Upper lobe of left lung (tissue), 4 donors: ENCODE measurements at regions not wholly inside any gene's neighbourhood (a gene's known extent, or its start where the extent isn't known, plus 50 kb on each side); places are given as distances from the start of the nearest gene placed in this dataset.

Experiments
- EP300 ChIP-seq, 4 donors: sonication (generic); formaldehyde crosslinking; IDR thresholded peaks; one replicate each; pipeline ENCODE4 v1.5.1; 2017; ENCODE audit warnings: antibody characterized with exemption in 4 of 4, control low read depth in 2 of 4
- POLR2A ChIP-seq, 4 donors: fragments of 450-650 bp; IDR thresholded peaks; one replicate each; pipeline ENCODE4 v1.5.1; 2016 to 2017; ENCODE audit warnings: antibody characterized with exemption in 4 of 4, mild to moderate bottlenecking in 2 of 4
- POLR2AphosphoS5 ChIP-seq, 2 donors: sonication (generic); formaldehyde crosslinking; IDR thresholded peaks; one replicate each; pipeline ENCODE4 v1.5.1; 2017; ENCODE audit warnings: antibody characterized with exemption in 2 of 2
- TF ChIP-seq, protein P1 (sequence below), 6 experiments: fragments of 450-650 bp in 4 of 6; fragments of 200-600 bp in 2 of 6; sonication (generic) in 2 of 6; IDR thresholded peaks; one replicate each; pipeline ENCODE4 v1.5.1; 2016 to 2019; ENCODE audit warnings: antibody characterized with exemption in 6 of 6

DNA sequence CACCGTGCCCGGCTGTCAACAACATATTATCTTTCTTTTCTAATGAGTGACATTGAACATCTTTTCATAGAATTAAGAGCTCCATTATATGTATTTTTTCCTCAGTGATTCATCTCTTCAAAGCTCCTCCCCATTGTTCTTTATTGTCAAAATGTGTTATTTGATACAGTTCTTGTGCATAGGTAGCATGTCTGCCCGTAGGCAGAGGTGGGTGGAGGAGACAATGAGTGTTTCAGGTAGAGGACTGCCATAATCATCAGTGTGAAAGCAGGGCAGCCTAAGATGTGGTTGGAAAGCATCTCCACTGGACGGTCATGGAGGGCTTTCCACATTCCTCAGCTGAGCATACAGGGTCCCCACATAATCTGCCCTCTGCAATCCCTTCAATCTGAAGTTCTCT lies 452.0 kb upstream of the MCTP2 start:
- TF ChIP-seq POLR2AphosphoS5 (IDR thresholded peaks at IDR 0.05) (no peak), EP300 (IDR thresholded peaks at IDR 0.05) (no peak), POLR2A (IDR thresholded peaks at IDR 0.05) (no peak)
- TF ChIP-seq, protein P1, sequence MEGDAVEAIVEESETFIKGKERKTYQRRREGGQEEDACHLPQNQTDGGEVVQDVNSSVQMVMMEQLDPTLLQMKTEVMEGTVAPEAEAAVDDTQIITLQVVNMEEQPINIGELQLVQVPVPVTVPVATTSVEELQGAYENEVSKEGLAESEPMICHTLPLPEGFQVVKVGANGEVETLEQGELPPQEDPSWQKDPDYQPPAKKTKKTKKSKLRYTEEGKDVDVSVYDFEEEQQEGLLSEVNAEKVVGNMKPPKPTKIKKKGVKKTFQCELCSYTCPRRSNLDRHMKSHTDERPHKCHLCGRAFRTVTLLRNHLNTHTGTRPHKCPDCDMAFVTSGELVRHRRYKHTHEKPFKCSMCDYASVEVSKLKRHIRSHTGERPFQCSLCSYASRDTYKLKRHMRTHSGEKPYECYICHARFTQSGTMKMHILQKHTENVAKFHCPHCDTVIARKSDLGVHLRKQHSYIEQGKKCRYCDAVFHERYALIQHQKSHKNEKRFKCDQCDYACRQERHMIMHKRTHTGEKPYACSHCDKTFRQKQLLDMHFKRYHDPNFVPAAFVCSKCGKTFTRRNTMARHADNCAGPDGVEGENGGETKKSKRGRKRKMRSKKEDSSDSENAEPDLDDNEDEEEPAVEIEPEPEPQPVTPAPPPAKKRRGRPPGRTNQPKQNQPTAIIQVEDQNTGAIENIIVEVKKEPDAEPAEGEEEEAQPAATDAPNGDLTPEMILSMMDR (IDR thresholded peaks at IDR 0.05), result no peak
